HG02571 (cell line): ENCODE measurements at regions not wholly inside any gene's neighbourhood (a gene's known extent, or its start where the extent isn't known, plus 50 kb on each side); places are given as distances from the start of the nearest gene placed in this dataset.
"Not testable (repeated sequence)": the region's sequence is repeated elsewhere in the genome, so short reads cannot be mapped to it uniquely, and the experiment has no call there.

ENCODE experiments used
- ATAC-seq: cut with Tn5 transposase; IDR thresholded peaks from one replicate; pipeline ENCODE4 v1.9.1; 2021; ENCODE audit warnings: mild to moderate bottlenecking, moderate library complexity; ENCODE audit not compliant: unreplicated experiment

GRCh38 chr10:36021096-36021495 lies 379.0 kb upstream of the FZD8 start:
- no peak for ATAC-seq

- no peak for ATAC-seq
Observed at GRCh38 chr10:36019749-36020148, 377.7 kb upstream of the FZD8 start.

GRCh38 chr10:36018996-36019395 lies 376.9 kb upstream of the FZD8 start:
- ATAC-seq: no peak

GRCh38 chr10:36017137-36017536 lies 375.0 kb upstream of the FZD8 start:
- ATAC-seq: no peak

- ATAC-seq: no peak
Observed at GRCh38 chr10:36007369-36007768, 365.3 kb upstream of the FZD8 start.

- no peak for ATAC-seq
Observed at GRCh38 chr10:36003688-36004087, 361.6 kb upstream of the FZD8 start.

- no peak for ATAC-seq
Observed at GRCh38 chr10:36003031-36003600, 361.0 kb upstream of the FZD8 start.

- ATAC-seq: no peak
Observed at GRCh38 chr10:36002445-36002844, 360.3 kb upstream of the FZD8 start.

- ATAC-seq: not testable (repeated sequence)
Observed at GRCh38 chr10:36000754-36001153, 358.7 kb upstream of the FZD8 start.

- no peak for ATAC-seq
Observed at GRCh38 chr10:35998026-35998425, 355.9 kb upstream of the FZD8 start.

GRCh38 chr10:35995485-35995884 lies 353.4 kb upstream of the FZD8 start:
- ATAC-seq: no peak

- ATAC-seq: no peak
Observed at GRCh38 chr10:35993591-35994515, 351.8 kb upstream of the FZD8 start.

- no peak for ATAC-seq
Observed at GRCh38 chr10:35992107-35992506, 350.0 kb upstream of the FZD8 start.

GRCh38 chr10:35986756-35987502 lies 344.8 kb upstream of the FZD8 start:
- ATAC-seq: no peak

GRCh38 chr10:35979116-35979515 lies 337.0 kb upstream of the FZD8 start:
- ATAC-seq: no peak

- not testable (repeated sequence) for ATAC-seq
Observed at GRCh38 chr10:35973912-35974591, 332.0 kb upstream of the FZD8 start.

- ATAC-seq: no peak
Observed at GRCh38 chr10:35972275-35972674, 330.2 kb upstream of the FZD8 start.

- no peak for ATAC-seq
Observed at GRCh38 chr10:35971397-35971796, 329.3 kb upstream of the FZD8 start.

- ATAC-seq: no peak
Observed at GRCh38 chr10:35963685-35964084, 321.6 kb upstream of the FZD8 start.

GRCh38 chr10:35961501-35961900 lies 319.4 kb upstream of the FZD8 start:
- ATAC-seq: no peak

GRCh38 chr10:35959252-35959651 lies 317.2 kb upstream of the FZD8 start:
- ATAC-seq: no peak
